HepG2 (cell line): ENCODE measurements at regions not wholly inside any gene's neighbourhood (a gene's known extent, or its start where the extent isn't known, plus 50 kb on each side); places are given as distances from the start of the nearest gene placed in this dataset.

Source experiments
- ATAC-seq: fragments of 200-7000 bp; cut with Tn5 transposase; 3 replicates; pipeline ENCODE4 v1.9.1; 2020; ENCODE audit warnings: mild to moderate bottlenecking, moderate library complexity
- BruUV-seq: library from RNA; stranded (reverse); fragments of 400-500 nt; replicated peaks from 2 replicates; lab custom pipeline; 2021; lab: Mats Ljungman, UMichigan
- CTCF ChIA-PET: fragments of 300-600 bp; formaldehyde crosslinking; extraction: SDS; loops from one replicate; lab custom pipeline; 2021; ENCODE audit warnings: low total read pairs, inconsistent platforms, low intra/inter-chr PET ratio; lab: Yijun Ruan, JAX
- POLR2A ChIA-PET: fragments of 350-600 bp; sonication (Branson Sonifier 250); formaldehyde crosslinking; loops from one replicate; lab custom pipeline; 2020; ENCODE audit warnings: antibody characterized with exemption, inconsistent platforms; lab: Yijun Ruan, JAX
- DNase-seq: peaks from one replicate; pipeline ENCODE4 v3.0.0-alpha.2; 2015; ENCODE audit warnings: low spot score
- FAIRE-seq: peaks from 3 replicates; lab custom pipeline; 2011; peaks lifted over from hg19 to GRCh38; lab: Jason Lieb, UNC
- H2AFZ ChIP-seq: one replicate; pipeline ENCODE4 v1.6.1; 2011; ENCODE audit warnings: low read length, inconsistent platforms
- H3K27ac ChIP-seq: fragments of 300-600 bp; 3 replicates; pipeline ENCODE4 v1.8.0; 2011; ENCODE audit warnings: mixed run types, mild to moderate bottlenecking, mixed read lengths, low read length, inconsistent platforms; ENCODE audit not compliant: insufficient read depth; ENCODE audit errors: extremely low read length
- H3K27me3 ChIP-seq, 2 experiments: fragments of 200-600 bp in 1 of 2; 2 replicates in 1 of 2; 3 replicates in 1 of 2; pipeline versions ENCODE4 v1.6.0 to v1.8.0; 2011; ENCODE audit warnings: low read length in 2 of 2, mild to moderate bottlenecking in 2 of 2, moderate library complexity in 2 of 2, inconsistent platforms in 1 of 2; ENCODE audit not compliant: insufficient read depth in 2 of 2, control insufficient read depth in 1 of 2
- H3K36me3 ChIP-seq, 2 experiments: fragments of 200-600 bp in 1 of 2; replicated peaks in 1 of 2; 2 replicates in 1 of 2; 3 replicates in 1 of 2; pipeline versions ENCODE4 v1.5.1 to v1.8.0; 2011; ENCODE audit warnings: low read length in 2 of 2, inconsistent platforms in 1 of 2; ENCODE audit not compliant: insufficient read depth in 2 of 2, control insufficient read depth in 1 of 2
- H3K4me1 ChIP-seq: 2 replicates; pipeline ENCODE4 v1.5.1; 2012; ENCODE audit warnings: low read length, inconsistent platforms; ENCODE audit not compliant: insufficient read depth
- H3K4me2 ChIP-seq: 2 replicates; pipeline ENCODE4 v1.6.0; 2011; ENCODE audit warnings: low read depth, low read length, inconsistent platforms
- H3K4me3 ChIP-seq, 3 experiments: fragments of 200-600 bp in 1 of 3; sonication (generic), shearing (Covaris generic) in 1 of 3; replicated peaks in 1 of 3; 2 replicates each; pipeline ENCODE4 v1.5.1; 2011 to 2016; ENCODE audit warnings: low read length in 3 of 3, inconsistent platforms in 2 of 3, low read depth in 2 of 3, mild to moderate bottlenecking in 2 of 3, control low read depth in 1 of 3, mixed read lengths in 1 of 3; ENCODE audit not compliant: insufficient read depth in 1 of 3
- H3K79me2 ChIP-seq: one replicate; pipeline ENCODE4 v1.6.1; 2011; ENCODE audit warnings: low read length, inconsistent platforms; ENCODE audit not compliant: insufficient read depth
- H3K9ac ChIP-seq: 2 replicates; pipeline ENCODE4 v1.6.0; 2011; ENCODE audit warnings: mild to moderate bottlenecking, low read depth, low read length, inconsistent platforms; ENCODE audit not compliant: insufficient read depth
- H3K9me3 ChIP-seq: 2 replicates; pipeline ENCODE4 v1.5.1; 2012; ENCODE audit warnings: mild to moderate bottlenecking, low read length
- H4K20me1 ChIP-seq: 2 replicates; pipeline ENCODE4 v1.6.0; 2011; ENCODE audit warnings: inconsistent platforms, mild to moderate bottlenecking, low read length, moderate library complexity; ENCODE audit not compliant: insufficient read depth
- CBFB ChIP-seq: sonication (generic); formaldehyde crosslinking; IDR thresholded peaks from 2 replicates; pipeline ENCODE4 v1.4.0; 2020; ENCODE audit warnings: missing genetic modification reagents
- HMGA1 ChIP-seq: sonication (generic); formaldehyde crosslinking; conservative IDR thresholded peaks from 2 replicates; pipeline ENCODE4 v1.4.0; 2020; ENCODE audit warnings: missing genetic modification reagents
- HNRNPLL ChIP-seq: fragments of 200-400 bp; formaldehyde crosslinking; IDR thresholded peaks from 2 replicates; pipeline ENCODE4 v1.6.1; 2017; ENCODE audit warnings: mild to moderate bottlenecking, low read depth, low read length; ENCODE audit not compliant: poor library complexity, severe bottlenecking
- MAFF ChIP-seq: IDR thresholded peaks from 2 replicates; pipeline ENCODE4 v1.6.1; 2011; ENCODE audit warnings: low read depth, low read length, improper control_type of control experiment
- MAFK ChIP-seq, 2 experiments: IDR thresholded peaks in 1 of 2; conservative IDR thresholded peaks in 1 of 2; 2 replicates each; pipeline ENCODE4 v1.6.1; 2011; ENCODE audit warnings: improper control_type of control experiment in 2 of 2, low read length in 2 of 2
- NFIB ChIP-seq: sonication (generic); formaldehyde crosslinking; IDR thresholded peaks from 2 replicates; pipeline ENCODE4 v1.9.0; 2021; ENCODE audit warnings: missing genetic modification reagents, mild to moderate bottlenecking, borderline replicate concordance
- TBX2 ChIP-seq: sonication (generic); formaldehyde crosslinking; IDR thresholded peaks from 2 replicates; pipeline ENCODE4 v1.5.0; 2020; ENCODE audit warnings: missing genetic modification reagents, mild to moderate bottlenecking, borderline replicate concordance
- WGBS: methylation state at CpG from one replicate; pipeline ENCODE4 v1.1.6; 2017; ENCODE audit warnings: low lambda C conversion rate; 5-methylcytosine and 5-hydroxymethylcytosine counted together
- in situ Hi-C: cut with HindIII; loops from 2 replicates; pipeline ENCODE4 v1.10.0; 2017; ENCODE audit warnings: low pct_unique_long_range_greater_than_20kb; ENCODE audit not compliant: extremely low pct_ligation_motif_present
- intact Hi-C: fragments of 100-400 bp; cut with micrococcal nuclease; formaldehyde crosslinking; loops from one replicate; pipeline ENCODE4 v1.10.0; 2022; ENCODE audit not compliant: unreplicated experiment

DNA sequence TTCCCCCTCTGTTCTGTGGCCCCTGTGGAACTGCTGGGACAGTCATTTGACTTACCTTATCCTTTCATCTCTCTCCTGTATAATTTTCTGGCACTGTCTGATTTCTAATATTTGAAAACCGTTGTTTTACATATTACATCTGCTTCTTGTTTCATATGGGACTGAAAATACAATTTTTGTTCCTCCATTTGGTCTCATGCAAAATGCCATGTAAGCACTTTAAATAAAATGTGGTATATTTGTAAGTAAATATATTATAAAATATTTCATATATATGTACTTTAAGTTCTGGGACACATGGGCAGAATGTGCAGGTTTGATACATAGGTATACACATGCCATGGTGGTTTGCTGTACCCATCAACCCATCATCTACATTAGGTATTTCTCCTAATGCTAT lies 93.9 kb upstream of the PLPPR5 start:
- in situ Hi-C loops (no loop called here), intact Hi-C loops (no loop called here)
- Histone ChIP-seq H3K79me2 (no peaks in the 10 kb centered on the region), H3K9ac (no peak overlapping the region), H3K4me1 (no peaks in the 10 kb centered on the region), H3K4me3 (no peak overlapping the region), H3K36me3 (no peaks in the 10 kb centered on the region), H3K27ac (no peak overlapping the region), H3K27me3 (no peaks in the 10 kb centered on the region), H3K9me3 (no peaks in the 10 kb centered on the region), H4K20me1 (no peaks in the 10 kb centered on the region), H3K4me2 (no peak overlapping the region), H2AFZ (no peak overlapping the region)
- FAIRE-seq (no peak), ATAC-seq (no peak), DNase-seq (no peak)
- TF ChIP-seq MAFK (conservative IDR thresholded peaks at IDR 0.05 in 1 of 2, IDR thresholded peaks at IDR 0.05 in 1 of 2; ENCODE audit: low read length in 2 of 2): peak; percentile 45 to 80; a peak in 2 of 4 replicates
- no peak for TF ChIP-seq HNRNPLL
- no peak for TF ChIP-seq TBX2 (CRISPR knock-in tag)
- no peak for TF ChIP-seq NFIB (CRISPR knock-in tag)
- peak; percentile 45; the same call in 1 of the 2 replicates for TF ChIP-seq MAFF
- no peak for TF ChIP-seq CBFB
- WGBS: 3% methylated on average over 1 of the region's 1 CpG
- POLR2A ChIA-PET: no interaction called here
- CTCF ChIA-PET: no interaction called here
- no TSS peak for BruUV-seq

GRCh38 chr1:99106274-99106673 lies 101.6 kb upstream of the PLPPR5 start:
- Histone ChIP-seq H4K20me1 (no peaks in the 10 kb centered on the region), H3K79me2 (no peaks in the 10 kb centered on the region), H3K4me2 (no peak overlapping the region), H3K4me1 (peaks cover 10% of the 10 kb centered on the region; the same call in 1 of the 2 replicates), H2AFZ (no peak overlapping the region), H3K27ac (no peak overlapping the region), H3K9ac (no peak overlapping the region), H3K9me3 (no peaks in the 10 kb centered on the region), H3K36me3 (no peaks in the 10 kb centered on the region), H3K4me3 (no peak overlapping the region), H3K27me3 (no peaks in the 10 kb centered on the region)
- POLR2A ChIA-PET: no interaction called here
- in situ Hi-C loops: no loop called here
- FAIRE-seq (no peak), DNase-seq (no peak), ATAC-seq (no peak)
- BruUV-seq: no TSS peak
- WGBS: no CpG with 5 or more reads among the region's 1 CpG
- intact Hi-C loops: no loop called here
- TF ChIP-seq HMGA1: no peak
- CTCF ChIA-PET: no interaction called here
